Germinal center (tissue), 1 donor: ENCODE measurements at regions not wholly inside any gene's neighbourhood (a gene's known extent, or its start where the extent isn't known, plus 50 kb on each side); places are given as distances from the start of the nearest gene placed in this dataset.
"Not testable (repeated sequence)": the region's sequence is repeated elsewhere in the genome, so short reads cannot be mapped to it uniquely, and the experiment has no call there.

ENCODE experiments used
- DNase-seq: peaks from one replicate; pipeline ENCODE4 v3.0.0; 2012; ENCODE audit warnings: mixed read lengths, low spot score

GRCh38 chr13:63308549-63309165, 1893.0 kb upstream of the PCDH20 start:
- DNase-seq = no peak

DNA sequence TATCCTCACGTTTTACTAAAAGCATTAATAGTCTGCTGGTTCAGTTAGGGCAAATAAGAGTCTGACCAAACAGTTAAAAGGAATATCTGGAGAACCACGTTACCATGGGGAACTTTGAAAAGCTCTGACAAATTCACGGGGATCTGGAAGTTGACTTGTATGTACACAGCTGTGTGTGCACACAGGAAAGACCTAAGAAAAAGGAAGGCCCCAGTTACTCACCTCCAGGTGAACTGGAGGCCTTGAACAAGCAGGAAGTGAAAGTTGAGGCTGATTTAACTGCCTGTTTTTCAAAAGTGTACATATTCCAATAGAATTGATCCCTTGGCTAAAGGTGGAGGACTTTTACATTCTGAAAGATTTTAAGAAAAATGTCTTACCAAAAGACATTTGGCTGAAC, 1891.6 kb upstream of the PCDH20 start:
- no peak for DNase-seq

GRCh38 chr13:63305641-63306133, 1890.0 kb upstream of the PCDH20 start:
- DNase-seq = no peak

- DNase-seq = no peak
Measured at GRCh38 chr13:63304497-63304896, 1888.8 kb upstream of the PCDH20 start.

- no peak for DNase-seq
Measured at GRCh38 chr13:63299866-63300394, 1884.3 kb upstream of the PCDH20 start.

- no peak for DNase-seq
Measured at GRCh38 chr13:63297163-63297562, 1881.5 kb upstream of the PCDH20 start.

DNA sequence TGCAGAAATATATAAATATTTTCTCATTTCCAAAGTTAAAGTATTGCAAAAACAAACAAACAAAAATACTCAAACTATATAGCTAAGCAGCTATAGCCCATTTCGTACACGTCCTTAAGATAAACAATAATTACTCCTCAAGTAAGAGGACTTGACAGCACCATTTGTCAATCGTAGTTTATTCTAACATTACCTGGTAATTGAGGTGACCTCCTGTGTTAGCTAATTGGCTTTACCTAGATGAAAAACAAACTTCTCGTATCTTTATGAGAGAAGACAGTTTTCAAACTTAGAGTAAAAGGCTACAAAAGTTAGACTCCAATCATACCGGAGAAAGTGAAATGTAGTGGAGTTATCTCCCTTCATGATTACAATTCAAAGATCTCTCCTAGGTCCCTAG, 1876.1 kb upstream of the PCDH20 start:
- no peak for DNase-seq

GRCh38 chr13:63288576-63288975, 1872.9 kb upstream of the PCDH20 start:
- no peak for DNase-seq

DNA sequence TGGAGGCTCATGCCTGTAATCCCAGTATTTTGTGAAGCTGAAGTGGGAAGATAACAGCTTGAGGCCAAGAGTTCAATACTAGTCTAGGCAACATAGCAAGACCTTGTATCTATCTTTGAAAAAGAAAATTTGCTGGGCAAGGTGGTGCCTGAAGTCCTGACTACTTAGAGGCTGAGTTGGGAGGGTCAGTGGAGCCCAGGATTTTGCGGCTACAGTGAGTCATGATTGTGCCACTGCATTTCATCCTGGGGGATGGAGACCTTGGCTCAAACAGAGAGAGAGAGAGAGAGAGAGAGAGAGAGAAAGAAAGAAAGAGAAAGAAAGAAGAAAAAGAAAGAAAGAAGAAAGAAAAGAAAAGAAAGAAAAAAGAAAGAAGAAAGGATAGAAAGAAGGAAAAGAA, 1872.3 kb upstream of the PCDH20 start:
- DNase-seq = no peak

GRCh38 chr13:63285426-63285825, 1869.8 kb upstream of the PCDH20 start:
- DNase-seq = no peak

- DNase-seq = no peak
Measured at GRCh38 chr13:63279136-63279535, 1863.5 kb upstream of the PCDH20 start.

- no peak for DNase-seq
Measured at GRCh38 chr13:63274772-63275171, 1859.1 kb upstream of the PCDH20 start.

GRCh38 chr13:63249411-63250187, 1834.0 kb upstream of the PCDH20 start:
- DNase-seq = no peak

DNA sequence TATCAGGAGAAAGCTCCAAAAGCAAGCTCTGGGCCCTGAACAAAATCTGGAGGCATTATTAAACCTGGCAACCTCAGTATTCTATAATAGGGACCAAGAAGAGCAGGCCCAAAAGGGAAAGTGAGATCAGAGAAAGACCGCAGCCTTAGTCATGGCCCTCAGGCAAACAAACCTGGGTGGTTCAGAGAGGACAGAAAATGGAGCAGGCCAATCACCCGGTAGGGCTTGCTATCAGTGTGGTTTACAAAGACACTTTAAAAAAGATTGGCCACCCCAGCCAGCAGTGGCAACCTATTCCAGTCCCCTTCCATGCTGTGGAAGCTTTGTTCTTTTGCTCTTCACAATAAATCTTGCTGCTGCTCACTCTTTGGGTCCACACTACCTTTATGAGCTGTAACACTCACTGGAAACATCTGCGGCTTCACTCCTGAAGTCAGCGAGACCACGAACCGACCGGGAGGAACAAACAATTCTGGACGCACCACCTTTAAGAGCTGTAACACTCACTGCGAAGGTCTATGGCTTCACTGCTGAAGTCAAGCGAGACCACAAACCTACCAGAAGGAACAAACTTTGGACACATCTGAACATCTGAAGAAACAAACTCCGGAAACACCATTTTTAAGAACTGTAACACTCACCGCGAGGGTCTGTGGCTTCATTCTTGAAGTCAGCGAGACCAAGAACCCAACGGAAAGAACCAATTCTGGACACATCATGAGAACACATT, 1821.2 kb upstream of the PCDH20 start:
- DNase-seq = not testable (repeated sequence)

DNA sequence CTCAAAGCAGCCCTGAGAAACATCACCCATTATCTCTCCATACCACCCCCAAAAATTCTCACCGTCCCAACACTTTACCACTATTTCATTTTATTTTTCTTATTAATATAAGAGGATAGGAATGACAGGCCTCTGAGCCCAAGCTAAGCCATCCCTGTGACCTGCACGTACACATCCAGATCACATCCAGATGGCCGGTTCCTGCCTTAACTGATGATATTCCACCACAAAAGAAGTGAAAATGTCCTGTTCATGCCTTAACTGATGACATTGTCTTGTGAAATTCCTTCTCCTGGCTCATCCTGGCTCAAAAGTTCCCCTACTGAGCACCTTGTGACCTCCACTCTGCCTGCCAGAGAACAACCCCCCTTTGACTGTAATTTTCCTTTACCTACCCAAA, 1802.9 kb upstream of the PCDH20 start:
- DNase-seq = not testable (repeated sequence)

GRCh38 chr13:63209330-63210017, 1793.8 kb upstream of the PCDH20 start:
- no peak for DNase-seq

DNA sequence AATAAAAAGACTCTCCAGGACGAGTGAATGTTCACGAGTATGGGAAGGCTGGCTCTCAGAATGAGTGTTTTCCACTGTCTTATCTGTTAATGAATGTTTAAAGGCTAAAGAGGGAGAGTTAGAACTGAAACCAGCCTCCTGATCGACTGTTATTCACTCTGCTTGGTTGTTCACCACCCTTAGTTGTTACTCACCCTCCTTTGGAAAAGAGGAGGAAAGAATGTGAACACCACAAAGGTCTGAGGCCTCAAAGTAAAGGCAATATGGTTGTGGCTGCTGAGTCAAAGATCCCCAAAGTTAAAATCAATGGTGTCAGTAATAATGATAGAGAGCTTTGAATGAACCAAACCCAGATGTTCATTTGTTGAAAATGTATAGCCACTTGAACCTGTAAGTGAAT, 1793.2 kb upstream of the PCDH20 start:
- no peak for DNase-seq

DNA sequence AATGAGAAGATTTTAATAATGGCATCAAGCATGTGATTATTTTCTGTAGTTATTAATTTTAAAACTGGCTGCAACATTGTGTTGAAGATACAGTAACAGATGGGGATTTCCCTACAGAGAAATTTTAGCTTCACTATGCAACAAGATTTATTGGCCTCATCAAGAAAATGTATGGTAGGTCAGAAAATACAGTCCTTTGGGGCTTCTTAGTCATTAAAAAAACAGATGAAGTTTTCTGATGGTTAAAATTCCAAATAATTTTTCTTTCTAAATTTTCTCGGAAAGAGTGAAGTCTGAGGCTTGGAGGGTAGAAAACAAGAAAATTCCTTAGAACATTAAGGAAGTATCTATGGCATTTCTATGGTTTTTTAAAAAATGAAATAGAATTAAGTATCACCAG, 1790.8 kb upstream of the PCDH20 start:
- no peak for DNase-seq

GRCh38 chr13:63201493-63201892, 1785.8 kb upstream of the PCDH20 start:
- DNase-seq = no peak

DNA sequence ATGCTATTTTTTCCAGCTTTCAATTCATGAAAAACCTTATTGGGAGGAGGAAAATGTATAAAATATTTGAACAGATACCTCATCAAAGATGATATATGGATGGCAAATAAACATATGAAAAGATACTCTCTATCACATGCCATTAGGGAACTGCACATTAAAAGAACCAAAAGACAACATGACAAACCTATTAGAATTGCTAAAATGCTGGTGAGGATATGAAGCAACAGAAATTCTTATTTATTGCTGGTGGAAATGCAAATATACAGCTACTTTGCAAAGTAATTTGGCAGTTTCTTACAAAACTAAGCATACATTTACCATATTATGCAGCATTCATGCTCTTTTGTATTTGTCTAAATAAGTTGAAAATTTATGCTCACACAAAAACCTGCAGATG, 1783.9 kb upstream of the PCDH20 start:
- DNase-seq = no peak

- no peak for DNase-seq
Measured at GRCh38 chr13:63198071-63198470, 1782.4 kb upstream of the PCDH20 start.

- DNase-seq = no peak
Measured at GRCh38 chr13:63195726-63196125, 1780.1 kb upstream of the PCDH20 start.
